Bronchial epithelial cell (primary cell): ENCODE measurements at regions not wholly inside any gene's neighbourhood (a gene's known extent, or its start where the extent isn't known, plus 50 kb on each side); places are given as distances from the start of the nearest gene placed in this dataset.
"Not testable (repeated sequence)": the region's sequence is repeated elsewhere in the genome, so short reads cannot be mapped to it uniquely, and the experiment has no call there.

Experiments used
- DNase-seq: peaks from one replicate; pipeline ENCODE4 v3.0.0-alpha.2; 2010; ENCODE audit warnings: low read depth
- FAIRE-seq: peaks from 2 replicates; lab custom pipeline; 2011; peaks lifted over from hg19 to GRCh38; lab: Jason Lieb, UNC
- H3K27me3 ChIP-seq: 2 replicates; pipeline ENCODE4 v1.5.1; 2011; ENCODE audit warnings: low read length; ENCODE audit not compliant: control insufficient read depth, insufficient read depth
- H3K36me3 ChIP-seq: 2 replicates; pipeline ENCODE4 v1.5.1; 2011; ENCODE audit warnings: low read length; ENCODE audit not compliant: control insufficient read depth, insufficient read depth
- H3K4me3 ChIP-seq: 2 replicates; pipeline ENCODE4 v1.5.1; 2011; ENCODE audit warnings: mild to moderate bottlenecking, low read depth, low read length, control low read depth
- CTCF ChIP-seq: IDR thresholded peaks from 2 replicates; pipeline ENCODE4 v1.5.1; 2011; ENCODE audit warnings: mild to moderate bottlenecking, moderate library complexity, low read length, control low read depth, inconsistent platforms; ENCODE audit not compliant: insufficient read depth, severe bottlenecking

DNA sequence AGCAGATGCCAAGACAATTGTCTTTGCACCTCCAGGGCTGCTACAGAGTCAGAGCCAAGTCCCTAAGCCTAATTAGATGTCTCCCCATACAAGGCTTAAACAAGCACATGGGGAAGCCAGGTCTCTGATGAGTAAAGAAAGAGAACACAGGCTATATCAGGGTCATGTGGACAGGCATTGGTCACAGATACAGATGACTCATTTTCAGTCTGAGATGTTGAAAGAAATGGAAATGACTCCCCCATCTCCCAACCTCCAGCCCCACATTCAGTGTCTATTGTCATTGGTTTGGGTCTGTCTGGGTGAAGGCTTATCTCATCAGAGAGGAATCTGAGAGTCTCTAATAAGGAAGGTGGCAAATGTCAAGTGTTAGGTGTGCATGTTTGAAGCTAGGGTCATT, 290.1 kb upstream of the KIAA1217 start:
- Histone ChIP-seq H3K36me3 (no peaks in the 10 kb centered on the region), H3K27me3 (no peaks in the 10 kb centered on the region), H3K4me3 (no peak overlapping the region)
- no peak for FAIRE-seq
- no peak for TF ChIP-seq CTCF
- peak; percentile 86 for DNase-seq

GRCh38 chr10:23927576-23928325, 281.2 kb upstream of the KIAA1217 start:
- DNase-seq, result no peak
- Histone ChIP-seq H3K27me3 (no peaks in the 10 kb centered on the region), H3K36me3 (no peaks in the 10 kb centered on the region), H3K4me3 (no peak overlapping the region)
- peak; percentile 36 for FAIRE-seq
- no peak for TF ChIP-seq CTCF

GRCh38 chr10:23934023-23934422, 274.9 kb upstream of the KIAA1217 start:
- not testable (repeated sequence) for H3K4me3 ChIP-seq, DNase-seq, H3K27me3 ChIP-seq, FAIRE-seq, H3K36me3 ChIP-seq

DNA sequence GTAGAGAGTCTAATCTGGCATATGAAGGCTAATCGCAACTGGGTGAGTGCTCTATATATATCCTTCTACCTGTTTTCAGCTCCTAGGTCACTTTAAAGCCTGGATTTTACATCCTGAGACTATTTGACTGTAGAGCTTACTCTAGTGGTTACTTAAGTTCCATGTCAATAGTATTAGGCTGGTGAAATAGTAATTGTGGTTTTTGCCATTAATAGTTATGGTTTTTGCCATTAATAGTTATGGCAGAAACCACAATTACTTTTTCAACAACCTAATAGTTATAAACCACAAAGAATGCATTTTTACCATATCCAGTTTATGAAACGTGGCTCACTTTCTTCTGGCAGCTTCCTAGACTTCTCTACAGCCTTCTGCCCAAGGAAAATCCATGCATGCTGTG, 263.1 kb upstream of the KIAA1217 start:
- no peaks in the 10 kb centered on the region for H3K36me3 ChIP-seq
- DNase-seq (no peak), FAIRE-seq (no peak)
- no peak for TF ChIP-seq CTCF
- H3K4me3 ChIP-seq, result no peak overlapping the region
- no peaks in the 10 kb centered on the region for H3K27me3 ChIP-seq

GRCh38 chr10:23951841-23952240, 257.1 kb upstream of the KIAA1217 start:
- Histone ChIP-seq H3K4me3 (no peak overlapping the region), H3K36me3 (no peaks in the 10 kb centered on the region), H3K27me3 (no peaks in the 10 kb centered on the region)
- TF ChIP-seq CTCF, result no peak
- FAIRE-seq (no peak), DNase-seq (no peak)

DNA sequence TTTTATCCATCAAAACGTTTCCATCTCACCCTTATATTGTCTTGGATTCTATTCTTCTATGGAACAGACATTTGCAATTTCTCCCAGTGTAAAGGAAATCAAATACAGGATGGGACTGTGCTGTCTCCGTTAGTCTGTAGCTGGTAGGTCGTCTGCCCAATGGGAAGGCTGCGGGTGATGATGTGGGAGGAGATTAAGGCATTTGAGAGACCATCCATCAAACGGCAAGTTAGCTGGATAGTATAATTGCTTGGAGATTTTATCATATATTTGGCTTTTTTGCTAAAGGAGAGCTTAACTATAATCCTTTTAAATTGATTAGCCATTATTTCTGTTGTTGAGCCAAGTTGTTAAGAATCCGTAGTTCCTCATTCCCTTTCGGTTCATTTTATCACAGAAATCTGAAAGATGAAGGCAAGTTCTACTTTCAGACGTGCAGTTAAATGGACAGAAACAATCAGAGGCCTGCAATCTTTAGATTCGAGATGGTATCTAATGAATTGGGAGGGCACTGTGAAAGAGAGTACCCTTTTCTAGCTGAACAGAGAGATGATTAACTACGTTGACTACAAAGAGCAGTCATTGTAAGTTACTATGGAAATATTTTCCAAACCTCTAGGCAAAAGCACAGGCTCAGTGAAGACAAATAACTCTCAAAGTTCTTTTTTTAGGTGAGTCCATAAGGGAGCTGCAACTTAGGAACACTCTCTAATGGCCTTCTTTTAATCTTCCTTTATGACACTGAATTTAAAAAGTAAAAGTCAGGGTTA, 253.3 kb upstream of the KIAA1217 start:
- no peak for DNase-seq
- no peak for FAIRE-seq
- Histone ChIP-seq H3K4me3 (no peak overlapping the region), H3K36me3 (no peaks in the 10 kb centered on the region), H3K27me3 (no peaks in the 10 kb centered on the region)
- no peak for TF ChIP-seq CTCF
